Choroid plexus epithelial cell (primary cell): ENCODE measurements at regions not wholly inside any gene's neighbourhood (a gene's known extent, or its start where the extent isn't known, plus 50 kb on each side); places are given as distances from the start of the nearest gene placed in this dataset.

Experiments used
- DNase-seq: peaks from one replicate; pipeline ENCODE4 v3.0.0-alpha.2; 2010; ENCODE audit warnings: low read depth
- H3K4me3 ChIP-seq: 2 replicates; pipeline ENCODE4 v1.5.1; 2011; ENCODE audit warnings: low read depth, mild to moderate bottlenecking, control low read depth, low read length, moderate library complexity
- CTCF ChIP-seq: conservative IDR thresholded peaks from 2 replicates; pipeline ENCODE4 v1.5.1; 2011; ENCODE audit warnings: low read depth, mild to moderate bottlenecking, control low read depth, inconsistent platforms, low read length, moderate library complexity

GRCh38 chr1:55374801-55375616 is 159.8 kb upstream of the USP24 start:
- H3K4me3 ChIP-seq, result no peak overlapping the region
- DNase-seq, result no peak
- no peak for TF ChIP-seq CTCF

- TF ChIP-seq CTCF, result no peak
- no peak overlapping the region for H3K4me3 ChIP-seq
- no peak for DNase-seq
Measured at GRCh38 chr1:55374216-55374615, 159.1 kb upstream of the USP24 start.

- DNase-seq, result peak; percentile 17
- TF ChIP-seq CTCF, result no peak
- no peak overlapping the region for H3K4me3 ChIP-seq
Measured at GRCh38 chr1:55369474-55369873, 154.3 kb upstream of the USP24 start.

GRCh38 chr1:55368698-55369097 is 153.5 kb upstream of the USP24 start:
- no peak for TF ChIP-seq CTCF
- no peak overlapping the region for H3K4me3 ChIP-seq
- DNase-seq, result no peak

- no peak overlapping the region for H3K4me3 ChIP-seq
- TF ChIP-seq CTCF, result no peak
- no peak for DNase-seq
Measured at GRCh38 chr1:55367273-55367672, 152.1 kb upstream of the USP24 start.

GRCh38 chr1:55364216-55364615 is 149.1 kb upstream of the USP24 start:
- no peak for TF ChIP-seq CTCF
- no peak overlapping the region for H3K4me3 ChIP-seq
- no peak for DNase-seq

GRCh38 chr1:55363268-55363667 is 148.1 kb upstream of the USP24 start:
- peak; percentile 66 for DNase-seq
- H3K4me3 ChIP-seq, result no peak overlapping the region
- TF ChIP-seq CTCF, result no peak
